GM13976 (cell line): ENCODE measurements at regions not wholly inside any gene's neighbourhood (a gene's known extent, or its start where the extent isn't known, plus 50 kb on each side); places are given as distances from the start of the nearest gene placed in this dataset.

Experiments
- DNase-seq: peaks from one replicate; pipeline ENCODE4 v3.0.0; 2012; ENCODE audit warnings: low spot score
- CTCF ChIP-seq: IDR thresholded peaks from 2 replicates; pipeline ENCODE4 v1.5.1; 2012; ENCODE audit warnings: borderline replicate concordance, mild to moderate bottlenecking; ENCODE audit not compliant: insufficient read depth; ENCODE audit errors: extremely low read depth, missing control alignments, control extremely low read depth
- in situ Hi-C: fragments of 300-500 bp; cut with MboI; formaldehyde crosslinking; loops from one replicate; pipeline ENCODE4 v1.12.0; 2022; ENCODE audit warnings: low sequenced_read_pairs, mixed read lengths, inconsistent platforms; ENCODE audit not compliant: unreplicated experiment

- DNase-seq = no peak
- in situ Hi-C loops = no loop called here
These were observed 428.7 kb upstream of the LRRC7 start for GRCh38 chr1:69139007-69139406.

GRCh38 chr1:69146303-69146702 is 421.4 kb upstream of the LRRC7 start:
- DNase-seq = no peak

More at GRCh38 chr1:69139007-69139406, 428.7 kb upstream of the LRRC7 start:
- TF ChIP-seq CTCF = no peak

GRCh38 chr1:69148731-69149130 is 419.0 kb upstream of the LRRC7 start:
- DNase-seq = no peak
- in situ Hi-C loops = no loop called here
- TF ChIP-seq CTCF = no peak

More at GRCh38 chr1:69146303-69146702, 421.4 kb upstream of the LRRC7 start:
- no peak for TF ChIP-seq CTCF
- in situ Hi-C loops = no loop called here

GRCh38 chr1:69157046-69157756 is 410.5 kb upstream of the LRRC7 start:
- no peak for TF ChIP-seq CTCF
- in situ Hi-C loops = no loop called here
- DNase-seq = no peak

- no peak for TF ChIP-seq CTCF
- in situ Hi-C loops = no loop called here
- DNase-seq = no peak
These were observed 404.5 kb upstream of the LRRC7 start for GRCh38 chr1:69163241-69163640.

- DNase-seq = no peak
- in situ Hi-C loops = no loop called here
- TF ChIP-seq CTCF = no peak
These were observed 403.9 kb upstream of the LRRC7 start for GRCh38 chr1:69163779-69164178.

- in situ Hi-C loops = no loop called here
- DNase-seq = no peak
- no peak for TF ChIP-seq CTCF
These were observed 399.8 kb upstream of the LRRC7 start for GRCh38 chr1:69167876-69168275.
